IMR-90 (cell line): ENCODE measurements at regions not wholly inside any gene's neighbourhood (a gene's known extent, or its start where the extent isn't known, plus 50 kb on each side); places are given as distances from the start of the nearest gene placed in this dataset.

Experiments
- ATAC-seq: fragments of 200-7000 bp; cut with Tn5 transposase; 2 replicates; pipeline ENCODE4 v1.9.1; 2020; ENCODE audit warnings: low read depth, mild to moderate bottlenecking, moderate library complexity
- BruUV-seq: library from RNA; stranded (reverse); fragments of 400-500 nt; replicated peaks from 2 replicates; lab custom pipeline; 2021; lab: Mats Ljungman, UMichigan
- CTCF ChIA-PET: fragments of 300-600 bp; formaldehyde crosslinking; extraction: SDS; loops from one replicate; lab custom pipeline; 2021; ENCODE audit warnings: antibody characterized with exemption; lab: Yijun Ruan, JAX
- POLR2A ChIA-PET: fragments of 300-600 bp; sonication (Branson Sonifier 250); formaldehyde crosslinking; loops from one replicate; lab custom pipeline; 2022; ENCODE audit warnings: antibody characterized with exemption; ENCODE audit not compliant: unreplicated experiment; lab: Charles Lee
- DNase-seq: peaks from one replicate; pipeline ENCODE4 v3.0.0; 2013
- H2AFZ ChIP-seq: replicated peaks from 2 replicates; pipeline ENCODE3; 2013; ENCODE audit warnings: low read length, mild to moderate bottlenecking; ENCODE audit not compliant: poor library complexity
- H2AK5ac ChIP-seq: 2 replicates; pipeline ENCODE4 v1.6.1; 2013; ENCODE audit warnings: low read depth, low read length, inconsistent platforms
- H2AK9ac ChIP-seq: replicated peaks from 2 replicates; pipeline ENCODE3; 2013; ENCODE audit warnings: mild to moderate bottlenecking, low read depth, low read length, moderate library complexity; ENCODE audit not compliant: poor library complexity
- H2BK120ac ChIP-seq: 2 replicates; pipeline ENCODE4 v1.6.1; 2013; ENCODE audit warnings: low read depth, low read length, inconsistent platforms
- H2BK15ac ChIP-seq: 3 replicates; pipeline ENCODE4 v1.6.1; 2013; ENCODE audit warnings: low read depth, low read length, inconsistent platforms
- H2BK20ac ChIP-seq: 2 replicates; pipeline ENCODE4 v1.6.1; 2013; ENCODE audit warnings: low read depth, mild to moderate bottlenecking, inconsistent platforms, low read length, moderate library complexity
- H2BK5ac ChIP-seq: 2 replicates; pipeline ENCODE4 v1.6.1; 2013; ENCODE audit warnings: mild to moderate bottlenecking, low read depth, low read length, inconsistent platforms; ENCODE audit not compliant: poor library complexity, severe bottlenecking
- H3K14ac ChIP-seq: replicated peaks from 2 replicates; pipeline ENCODE4 v1.6.1; 2013; ENCODE audit warnings: low read depth, low read length, inconsistent platforms
- H3K18ac ChIP-seq: 2 replicates; pipeline ENCODE4 v1.6.1; 2013; ENCODE audit warnings: low read depth, low read length, control low read depth
- H3K23ac ChIP-seq: 2 replicates; pipeline ENCODE4 v1.6.1; 2013; ENCODE audit warnings: low read depth, low read length, inconsistent platforms
- H3K27ac ChIP-seq: 2 replicates; pipeline ENCODE4 v1.5.1; 2013; ENCODE audit warnings: mild to moderate bottlenecking, control low read depth, low read length; ENCODE audit not compliant: insufficient read depth
- H3K27me3 ChIP-seq: 2 replicates; pipeline ENCODE4 v1.6.1; 2013; ENCODE audit warnings: low read length; ENCODE audit not compliant: control insufficient read depth, insufficient read depth
- H3K36me3 ChIP-seq: 2 replicates; pipeline ENCODE4 v1.6.1; 2013; ENCODE audit warnings: low read length, mixed read lengths; ENCODE audit not compliant: control insufficient read depth, insufficient read depth
- H3K4ac ChIP-seq: 2 replicates; pipeline ENCODE4 v1.6.1; 2013; ENCODE audit warnings: low read depth, low read length, inconsistent platforms
- H3K4me1 ChIP-seq: 2 replicates; pipeline ENCODE4 v1.6.1; 2013; ENCODE audit warnings: low read length, mixed read lengths; ENCODE audit not compliant: control insufficient read depth, insufficient read depth
- H3K4me2 ChIP-seq: 2 replicates; pipeline ENCODE4 v1.6.1; 2013; ENCODE audit warnings: low read depth, mild to moderate bottlenecking, control low read depth, low read length, moderate library complexity
- H3K4me3 ChIP-seq: 2 replicates; pipeline ENCODE4 v1.5.1; 2013; ENCODE audit warnings: low read depth, mild to moderate bottlenecking, control low read depth, low read length, moderate library complexity; ENCODE audit not compliant: insufficient read depth
- H3K56ac ChIP-seq: 2 replicates; pipeline ENCODE4 v1.6.1; 2013; ENCODE audit warnings: low read length, inconsistent platforms; ENCODE audit not compliant: insufficient read depth; ENCODE audit errors: extremely low read depth
- H3K79me1 ChIP-seq, 2 experiments: 2 replicates each; pipeline ENCODE4 v1.6.1; 2013; ENCODE audit warnings: low read length in 2 of 2, inconsistent platforms in 1 of 2, low read depth in 1 of 2
- H3K9ac ChIP-seq: 2 replicates; pipeline ENCODE4 v1.6.1; 2013; ENCODE audit warnings: low read depth, low read length, control low read depth
- H3K9me1 ChIP-seq: 2 replicates; pipeline ENCODE4 v1.6.1; 2013; ENCODE audit warnings: low read length, inconsistent platforms; ENCODE audit not compliant: insufficient read depth
- H3K9me3 ChIP-seq: 2 replicates; pipeline ENCODE4 v1.6.1; 2013; ENCODE audit warnings: low read length; ENCODE audit not compliant: control insufficient read depth, insufficient read depth
- H4K20me1 ChIP-seq: 2 replicates; pipeline ENCODE4 v1.6.1; 2013; ENCODE audit warnings: low read length, inconsistent platforms; ENCODE audit not compliant: insufficient read depth
- H4K5ac ChIP-seq: 2 replicates; pipeline ENCODE4 v1.6.1; 2013; ENCODE audit warnings: mild to moderate bottlenecking, low read depth, low read length, control low read depth
- H4K8ac ChIP-seq, 2 experiments: 2 replicates each; pipeline ENCODE4 v1.6.1; 2013; ENCODE audit warnings: low read depth in 2 of 2, low read length in 2 of 2, control low read depth in 1 of 2, inconsistent platforms in 1 of 2
- H4K91ac ChIP-seq: 2 replicates; pipeline ENCODE4 v1.6.1; 2013; ENCODE audit warnings: low read depth, low read length, inconsistent platforms; ENCODE audit not compliant: insufficient read depth
- BHLHE40 ChIP-seq: fragments of 150-350 bp; IDR thresholded peaks from 2 replicates; pipeline ENCODE4 v1.6.1; 2016; ENCODE audit warnings: mild to moderate bottlenecking, low read depth, low read length
- CEBPB ChIP-seq: IDR thresholded peaks from 2 replicates; pipeline ENCODE4 v1.6.1; 2012; ENCODE audit warnings: low read depth, low read length, improper control_type of control experiment
- CHD1 ChIP-seq: IDR thresholded peaks from 2 replicates; pipeline ENCODE4 v1.6.1; 2012; ENCODE audit warnings: low read depth, low read length, improper control_type of control experiment
- ELK1 ChIP-seq: fragments of 150-350 bp; IDR thresholded peaks from 2 replicates; pipeline ENCODE4 v1.6.1; 2016; ENCODE audit warnings: low read depth, mild to moderate bottlenecking, low read length, moderate library complexity, borderline replicate concordance
- MAFK ChIP-seq: IDR thresholded peaks from 2 replicates; pipeline ENCODE4 v1.6.1; 2012; ENCODE audit warnings: low read depth, low read length, improper control_type of control experiment
- MAZ ChIP-seq: IDR thresholded peaks from 2 replicates; pipeline ENCODE4 v1.6.1; 2012; ENCODE audit warnings: low read depth, mild to moderate bottlenecking, low read length, improper control_type of control experiment, moderate library complexity, borderline replicate concordance
- RAD21 ChIP-seq: IDR thresholded peaks from 2 replicates; pipeline ENCODE4 v1.6.1; 2012; ENCODE audit warnings: low read length, improper control_type of control experiment
- RCOR1 ChIP-seq: IDR thresholded peaks from 2 replicates; pipeline ENCODE4 v1.6.1; 2012; ENCODE audit warnings: mild to moderate bottlenecking, low read length, improper control_type of control experiment; ENCODE audit not compliant: insufficient replicate concordance
- USF2 ChIP-seq: fragments of 150-350 bp; IDR thresholded peaks from 2 replicates; pipeline ENCODE4 v1.6.1; 2017; ENCODE audit warnings: mild to moderate bottlenecking, antibody characterized with exemption, low read length, low read depth
- WGBS, 2 experiments: methylation state at CpG; one replicate each; pipeline versions ENCODE4 v1.1.5 to v1.1.7; 2013; ENCODE audit warnings: missing lambda C conversion rate in 2 of 2; ENCODE audit not compliant: insufficient read length in 1 of 2; ENCODE audit errors: extremely low coverage in 2 of 2; 5-methylcytosine and 5-hydroxymethylcytosine counted together
- dilution Hi-C: fragments of 300-500 bp; cut with HindIII; formaldehyde crosslinking; loops from one replicate; pipeline ENCODE4 v1.14.3; 2018; ENCODE audit warnings: low sequenced_read_pairs; ENCODE audit not compliant: unreplicated experiment
- in situ Hi-C: fragments of 300-500 bp; cut with MboI; formaldehyde crosslinking; loops from 3 replicates; pipeline ENCODE4 v1.14.3; 2019; ENCODE audit warnings: low sequenced_read_pairs, inconsistent platforms, mixed read lengths
- intact Hi-C: fragments of 100-400 bp; cut with micrococcal nuclease; formaldehyde crosslinking; loops from 2 replicates; pipeline ENCODE4 v1.10.0; 2022

GRCh38 chr18:43992741-43993140 is 687.9 kb upstream of the SETBP1 start:
- Histone ChIP-seq H3K9me3 (no peaks in the 10 kb centered on the region), H3K4me1 (no peaks in the 10 kb centered on the region), H3K18ac (no peak overlapping the region), H3K27me3 (no peaks in the 10 kb centered on the region), H2AFZ (no peak overlapping the region), H2BK120ac (no peak overlapping the region), H3K4me2 (no peak overlapping the region), H3K79me1 (no peaks in the 10 kb centered on the region), H2BK5ac (no peak overlapping the region), H3K23ac (no peak overlapping the region), H2BK20ac (no peak overlapping the region), H2AK5ac (no peak overlapping the region), H3K4ac (no peak overlapping the region), H2BK15ac (no peak overlapping the region), H4K5ac (no peak overlapping the region), H4K20me1 (no peaks in the 10 kb centered on the region), H3K56ac (no peak overlapping the region), H3K4me3 (no peak overlapping the region), H3K14ac (no peak overlapping the region), H3K9me1 (no peaks in the 10 kb centered on the region), H3K9ac (no peak overlapping the region), H3K36me3 (no peaks in the 10 kb centered on the region), H3K27ac (no peak overlapping the region), H4K8ac (no peak overlapping the region), H4K91ac (no peak overlapping the region), H2AK9ac (no peak overlapping the region)
- CTCF ChIA-PET: no interaction called here
- dilution Hi-C loops (no loop called here), in situ Hi-C loops (no loop called here), intact Hi-C loops (no loop called here)
- no CpG with 5 or more reads among the region's 1 CpG for WGBS, 2 experiments
- TF ChIP-seq MAZ (no peak), USF2 (no peak), RAD21 (no peak), CHD1 (no peak), MAFK (no peak), BHLHE40 (no peak), ELK1 (no peak), CEBPB (no peak), RCOR1 (no peak)
- DNase-seq (no peak), ATAC-seq (no peak)
- BruUV-seq: no TSS peak
- POLR2A ChIA-PET: no interaction called here
